Activated CD8-positive, alpha-beta memory T cell treated with anti-CD3 and anti-CD28 coated beads for 36 hours (primary cell): ENCODE measurements at regions not wholly inside any gene's neighbourhood (a gene's known extent, or its start where the extent isn't known, plus 50 kb on each side); places are given as distances from the start of the nearest gene placed in this dataset.

Source experiments
- CTCF ChIA-PET: fragments of 350-600 bp; sonication (Branson Sonifier 250); formaldehyde crosslinking; loops from one replicate; lab custom pipeline; 2021; ENCODE audit warnings: antibody characterized with exemption; lab: Charles Lee
- POLR2A ChIA-PET: fragments of 350-600 bp; sonication (Branson Sonifier 250); formaldehyde crosslinking; loops from one replicate; lab custom pipeline; 2021; ENCODE audit warnings: antibody characterized with exemption; lab: Charles Lee

DNA sequence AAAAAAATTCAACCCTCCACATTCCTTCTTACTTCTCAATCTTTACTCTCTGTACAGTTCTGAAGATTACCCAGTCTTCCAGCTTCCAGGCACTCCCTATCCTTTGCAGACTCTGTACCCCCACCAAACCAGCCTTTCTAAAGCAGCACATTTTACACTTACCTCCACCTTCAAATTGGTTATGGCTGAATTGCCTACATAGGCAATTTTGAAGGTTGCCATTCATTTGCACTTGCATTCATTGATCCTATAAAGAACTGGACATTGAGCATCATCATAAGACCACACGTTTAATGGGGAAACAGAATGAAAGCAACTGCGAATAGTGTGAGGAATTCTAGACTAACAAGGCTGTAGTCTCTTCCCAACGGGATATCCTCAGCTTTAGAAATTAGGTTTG is 233.4 kb downstream of the TRIB2 start:
- POLR2A ChIA-PET, result no interaction called here

DNA sequence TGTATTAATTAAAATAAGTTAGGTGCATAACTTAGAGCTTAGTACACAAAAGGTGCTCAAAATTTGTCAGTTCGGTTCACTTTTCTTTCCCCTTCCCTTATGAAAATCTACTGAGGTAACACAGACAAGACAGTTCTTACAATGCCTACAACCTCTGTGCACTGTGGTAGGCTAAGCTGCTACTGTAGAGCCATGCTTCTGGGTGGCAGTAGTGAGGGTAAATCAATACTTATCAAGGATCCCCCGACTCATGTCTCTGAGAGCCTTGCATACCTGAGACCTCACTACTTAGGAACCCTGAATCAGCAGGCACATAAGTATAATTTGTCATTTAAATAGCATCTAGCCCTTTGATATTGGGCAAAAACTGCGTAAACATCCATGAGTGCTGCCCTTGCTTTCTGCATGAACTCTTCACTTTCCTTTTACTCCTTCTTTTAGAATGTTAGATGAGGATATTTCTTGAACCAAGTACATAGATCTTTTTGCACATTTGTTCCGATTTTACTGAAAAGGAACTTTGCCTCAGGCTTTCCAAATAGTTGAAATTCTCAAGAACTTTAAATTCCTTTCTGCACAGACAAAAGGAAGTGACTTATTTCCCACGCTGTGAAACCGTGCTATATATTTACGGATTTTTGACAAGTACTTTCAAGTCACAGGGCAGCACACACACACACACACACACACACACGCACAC is 234.4 kb downstream of the TRIB2 start:
- POLR2A ChIA-PET, result no interaction called here

More for the DNA sequence above, 233.4 kb downstream of the TRIB2 start:
- CTCF ChIA-PET, result interaction anchor here (1.5 kb wide), 1 partner anchor 234 kb away, joined by 6 read pairs; the partner anchor contains the start of gene TRIB2

DNA sequence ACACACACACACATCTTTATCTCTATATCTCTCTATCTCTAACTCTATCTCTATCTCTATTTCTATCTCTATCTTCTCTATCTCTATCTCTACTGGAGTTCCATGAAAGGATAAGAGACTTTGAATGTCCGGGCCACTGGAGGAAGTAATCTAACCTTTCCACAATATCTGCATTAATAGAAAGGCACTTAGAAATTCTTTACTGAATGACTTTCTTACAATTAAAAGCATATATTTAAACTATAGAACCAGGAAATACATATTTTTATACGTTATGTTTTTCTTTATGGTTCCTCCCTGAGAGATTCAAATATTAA is 234.9 kb downstream of the TRIB2 start:
- POLR2A ChIA-PET, result no interaction called here
- CTCF ChIA-PET, result interaction anchor here (1.0 kb wide), 1 partner anchor 10 kb away, joined by 3 read pairs; no protein-coding TSS in a partner anchor

More for the DNA sequence above, 234.4 kb downstream of the TRIB2 start:
- CTCF ChIA-PET, result no interaction called here

DNA sequence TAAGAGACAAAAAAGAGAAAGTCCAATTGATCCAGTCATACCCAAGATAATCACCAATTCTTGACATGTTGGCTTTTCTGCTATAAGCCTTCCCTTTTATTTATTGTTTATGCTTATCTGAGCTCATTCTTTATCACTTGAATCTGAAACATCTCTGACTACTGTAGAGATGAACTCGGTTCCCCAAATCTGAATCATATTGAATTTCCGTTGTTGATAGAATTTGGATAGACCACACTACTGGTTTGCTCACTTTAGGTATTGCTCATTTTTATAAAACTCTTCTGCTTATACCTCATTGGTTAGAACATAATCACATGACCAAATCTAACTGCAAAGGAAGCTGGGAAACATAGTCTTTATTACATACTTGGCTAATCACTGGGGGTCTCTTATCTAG is 236.9 kb downstream of the TRIB2 start:
- POLR2A ChIA-PET, result no interaction called here
- CTCF ChIA-PET, result interaction anchor here (1.0 kb wide), 1 partner anchor 23 kb away, joined by 3 read pairs; no protein-coding TSS in a partner anchor

DNA sequence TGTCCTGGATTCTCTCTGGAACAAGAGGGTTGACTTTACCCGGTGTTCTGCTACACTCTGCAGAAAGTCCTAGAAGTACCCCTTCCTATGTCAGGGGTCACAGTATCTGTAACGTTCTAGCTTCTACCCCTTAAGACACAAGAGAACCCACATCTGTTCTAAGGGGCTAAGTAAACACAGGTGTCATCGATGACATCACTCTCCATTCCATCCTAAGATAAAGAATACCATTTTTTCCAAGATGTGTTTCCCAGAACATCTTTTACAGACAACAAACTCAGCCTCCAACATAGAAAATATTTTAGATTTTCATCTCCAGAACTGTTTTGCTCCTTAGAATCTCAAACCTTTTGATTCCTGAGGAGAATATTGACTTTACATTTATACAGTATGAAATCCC is 239.1 kb downstream of the TRIB2 start:
- POLR2A ChIA-PET, result no interaction called here

DNA sequence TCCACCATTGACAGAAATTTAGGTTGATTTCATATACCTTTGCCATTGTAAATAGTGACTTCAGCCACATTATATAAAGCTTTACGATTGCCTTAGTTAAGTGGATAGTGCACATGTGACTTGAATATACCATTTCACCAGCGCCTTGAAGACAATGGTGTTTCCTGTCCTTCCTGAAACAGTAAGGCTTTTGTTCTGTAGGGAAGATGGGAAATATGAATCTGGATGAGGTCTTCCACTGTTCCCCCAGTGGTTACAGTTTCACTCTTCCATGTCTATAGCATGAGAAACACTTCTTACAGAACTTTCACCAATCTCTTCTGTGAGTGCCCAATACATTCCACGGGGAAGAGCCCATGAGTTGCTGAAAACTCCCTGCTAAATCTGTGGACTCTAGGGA is 240.5 kb downstream of the TRIB2 start:
- ChIA-PET POLR2A (no interaction called here), CTCF (no interaction called here)

More for the DNA sequence above, 239.1 kb downstream of the TRIB2 start:
- CTCF ChIA-PET, result no interaction called here

DNA sequence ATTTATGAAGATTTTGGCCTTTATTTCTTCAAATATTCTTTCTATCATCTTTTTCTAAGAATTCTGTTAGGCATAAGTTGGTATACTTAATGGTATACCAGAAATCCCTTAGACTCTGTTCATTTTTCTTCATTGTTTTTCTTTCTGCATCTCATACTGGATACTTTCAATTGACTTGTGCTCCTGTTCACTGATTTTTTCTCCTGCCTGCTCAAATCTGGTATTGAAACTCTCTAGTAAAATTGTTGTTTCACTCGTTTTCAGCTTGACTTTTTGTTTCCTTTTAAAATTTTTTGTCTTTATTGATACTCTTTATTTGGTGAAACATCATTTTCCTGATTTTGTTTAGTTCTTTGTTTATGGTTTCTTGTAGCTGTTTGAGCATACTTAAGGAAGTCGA is 243.2 kb downstream of the TRIB2 start:
- ChIA-PET POLR2A (no interaction called here), CTCF (no interaction called here)

DNA sequence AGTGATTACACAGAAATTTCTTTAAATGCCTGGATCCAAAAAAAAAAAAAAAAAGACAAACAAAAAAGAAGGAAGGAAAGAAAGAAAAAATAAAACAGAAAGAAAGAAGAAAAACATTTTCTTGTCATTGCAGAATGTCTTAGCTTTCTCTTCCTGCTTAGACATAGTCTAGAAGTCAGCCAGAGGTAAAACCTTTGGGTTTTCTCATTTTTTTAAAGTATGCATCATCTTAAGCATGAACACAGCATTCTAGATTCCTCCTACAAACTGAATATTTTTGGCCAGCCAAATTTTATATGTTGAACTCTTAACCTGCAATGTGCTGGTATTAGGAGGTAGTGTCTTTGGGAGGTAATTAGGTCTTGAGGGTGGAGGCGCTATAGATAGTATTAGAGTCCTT is 243.9 kb downstream of the TRIB2 start:
- ChIA-PET POLR2A (no interaction called here), CTCF (interaction anchor here (1.2 kb wide), 2 partner anchors 8 to 29 kb away, joined by 3 read pairs; no protein-coding TSS in a partner anchor)

DNA sequence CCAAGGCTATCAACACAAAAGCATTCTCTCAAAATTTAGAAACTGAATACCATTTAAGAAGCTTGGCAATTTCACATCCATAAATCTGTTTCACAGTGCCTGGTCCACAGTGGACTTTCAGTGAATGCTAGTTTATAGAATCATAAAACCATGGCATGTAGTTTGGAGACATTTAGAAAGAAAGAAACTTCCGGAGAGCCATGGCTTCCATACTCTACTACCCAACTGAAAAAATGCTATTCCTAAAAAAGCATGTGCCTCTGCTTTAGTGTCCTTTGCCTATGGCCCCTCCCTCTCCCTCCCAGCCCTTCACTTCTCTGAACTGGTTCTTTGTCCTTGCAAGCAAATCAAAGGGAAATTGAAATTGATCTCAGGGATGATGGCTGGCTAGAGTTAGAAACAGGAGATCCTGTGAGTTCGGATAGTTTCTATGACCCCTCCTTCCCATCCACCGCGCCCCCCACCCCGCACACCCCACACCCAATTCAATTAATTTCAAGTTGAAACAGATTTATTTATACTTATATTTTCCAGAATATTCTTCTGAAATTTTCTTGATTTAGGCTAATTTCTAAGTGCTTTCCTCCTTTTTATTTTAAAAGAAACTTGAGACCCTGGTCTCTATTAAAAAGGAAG is 248.3 kb downstream of the TRIB2 start:
- CTCF ChIA-PET, result no interaction called here
- POLR2A ChIA-PET, result no interaction called here

DNA sequence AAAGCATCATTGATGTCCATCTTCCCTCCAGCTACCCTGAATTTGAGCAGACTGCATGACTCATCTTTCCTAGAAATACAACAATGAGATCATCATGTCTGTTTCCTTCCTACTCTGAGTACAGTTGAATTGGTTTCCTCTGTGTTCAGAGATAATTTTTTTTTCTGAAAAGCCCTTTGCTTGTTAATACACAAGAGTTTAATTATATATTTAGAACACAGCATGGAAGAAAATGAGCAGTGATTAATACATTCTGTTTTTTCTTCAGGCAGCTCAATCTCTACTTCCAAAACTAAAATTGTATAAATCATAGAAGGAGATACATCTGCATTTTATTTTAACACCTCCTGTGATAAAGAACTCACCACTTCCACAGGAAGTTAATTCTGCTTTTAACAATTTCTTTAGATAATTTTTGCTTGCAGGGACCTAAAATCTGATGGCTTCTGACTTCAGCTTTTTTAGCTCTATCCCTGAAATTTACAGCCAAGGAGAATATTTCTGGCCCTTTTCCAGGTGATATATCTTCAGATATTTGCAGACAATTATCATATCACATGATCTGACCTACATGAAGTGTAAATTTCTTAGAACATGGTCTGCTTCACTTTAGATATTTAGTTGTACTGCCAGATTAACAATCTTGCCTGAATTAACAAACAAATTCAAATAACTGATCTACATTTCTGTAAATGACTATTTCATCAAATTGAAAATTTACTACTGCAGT is 249.0 kb downstream of the TRIB2 start:
- ChIA-PET POLR2A (no interaction called here), CTCF (no interaction called here)

DNA sequence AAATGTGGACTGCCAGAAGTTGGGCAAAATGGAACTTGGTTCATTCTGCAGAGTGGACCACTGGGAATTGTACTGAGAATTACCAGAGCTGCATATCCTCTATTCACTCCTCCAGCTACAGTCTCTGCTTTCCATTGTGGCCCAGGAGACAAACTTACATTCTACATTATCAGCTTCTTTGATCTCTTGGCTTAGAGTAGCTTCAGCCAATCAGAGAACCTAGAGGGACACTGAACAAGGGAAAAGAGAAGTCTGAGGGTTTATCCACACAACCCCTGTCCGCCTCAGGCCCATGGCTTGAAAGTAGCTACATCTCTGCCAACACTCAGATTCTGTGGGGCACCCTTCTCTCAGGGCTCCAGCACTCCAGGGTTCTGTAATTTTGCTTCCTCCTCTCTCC is 251.1 kb downstream of the TRIB2 start:
- CTCF ChIA-PET, result interaction anchor here (0.6 kb wide), 1 partner anchor 260 kb away, joined by 4 read pairs; no protein-coding TSS in a partner anchor
- POLR2A ChIA-PET, result no interaction called here

DNA sequence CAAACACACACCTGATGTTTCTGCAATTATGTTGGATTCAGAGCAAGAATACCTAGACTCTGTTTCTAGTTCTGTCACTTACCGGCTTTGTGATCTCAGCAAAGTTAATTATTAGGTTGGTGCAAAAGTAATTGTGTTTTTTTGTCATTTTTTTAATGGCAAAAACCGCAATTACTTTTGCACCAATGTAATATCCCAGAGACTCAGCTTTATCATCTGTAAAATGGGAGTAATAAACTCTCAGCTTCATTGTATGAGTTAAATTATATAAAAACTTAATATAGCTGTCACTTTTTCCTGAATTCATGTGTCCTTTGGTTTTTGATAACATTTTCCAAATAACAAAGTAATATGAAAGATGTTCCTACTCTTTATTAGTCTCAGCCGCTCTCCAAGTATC is 251.7 kb downstream of the TRIB2 start:
- POLR2A ChIA-PET, result no interaction called here
- CTCF ChIA-PET, result interaction anchor here (0.6 kb wide), 1 partner anchor 260 kb away, joined by 4 read pairs; no protein-coding TSS in a partner anchor

DNA sequence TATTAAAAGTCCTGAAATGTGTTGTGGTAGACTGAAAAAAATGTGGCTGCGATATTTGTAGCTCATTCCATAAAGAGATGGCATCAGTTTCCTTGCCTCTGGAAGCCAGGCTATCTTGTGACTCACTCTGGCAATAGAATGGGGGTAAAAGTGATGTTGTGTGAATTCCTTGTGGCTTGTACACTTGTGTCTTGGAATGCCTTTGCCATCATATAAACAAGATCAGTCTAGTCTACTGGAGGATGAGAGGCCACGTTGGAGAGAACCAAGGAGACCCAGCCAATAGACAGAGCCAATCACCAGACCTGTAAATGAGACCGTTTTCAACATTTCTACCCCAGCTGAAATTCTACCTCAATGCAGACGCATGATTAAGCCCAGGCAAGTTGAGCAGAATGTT is 254.1 kb downstream of the TRIB2 start:
- CTCF ChIA-PET, result no interaction called here
- POLR2A ChIA-PET, result no interaction called here

DNA sequence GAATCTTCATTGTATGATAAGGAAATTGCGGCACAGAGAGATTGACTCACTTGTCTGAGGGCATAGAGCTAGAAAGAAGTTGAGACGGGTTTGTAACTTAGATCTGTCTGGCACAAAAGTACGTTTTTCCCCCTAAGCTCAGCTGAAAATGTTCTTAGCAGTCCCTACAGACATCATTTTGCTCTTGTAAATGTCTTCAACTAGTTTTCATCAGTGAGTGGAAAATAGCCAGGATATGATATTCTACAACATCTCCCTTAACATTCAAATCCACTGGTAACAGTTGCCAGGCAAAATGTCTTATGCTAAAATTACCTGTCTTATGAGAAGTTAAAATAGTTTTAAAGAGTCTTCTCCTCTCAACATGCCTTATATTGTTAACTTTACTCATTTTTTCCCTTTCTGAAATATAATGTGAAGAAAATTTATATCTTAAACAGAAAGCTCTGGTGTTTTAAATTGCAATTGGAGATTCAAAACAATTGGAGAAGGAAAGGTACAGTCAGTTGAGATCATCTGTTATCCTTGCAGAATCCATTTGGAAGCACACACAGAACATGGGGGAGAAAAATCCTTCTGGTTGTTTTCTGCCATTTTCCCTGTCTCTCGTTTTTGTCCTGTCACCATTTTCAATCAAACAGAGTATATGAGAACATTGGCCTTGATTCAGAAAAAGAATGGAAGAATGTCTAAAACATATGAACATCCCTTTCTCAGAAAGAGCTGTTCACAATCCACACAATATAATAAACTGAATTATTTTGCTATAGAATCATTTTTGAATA is 255.0 kb downstream of the TRIB2 start:
- CTCF ChIA-PET, result no interaction called here
- POLR2A ChIA-PET, result no interaction called here

DNA sequence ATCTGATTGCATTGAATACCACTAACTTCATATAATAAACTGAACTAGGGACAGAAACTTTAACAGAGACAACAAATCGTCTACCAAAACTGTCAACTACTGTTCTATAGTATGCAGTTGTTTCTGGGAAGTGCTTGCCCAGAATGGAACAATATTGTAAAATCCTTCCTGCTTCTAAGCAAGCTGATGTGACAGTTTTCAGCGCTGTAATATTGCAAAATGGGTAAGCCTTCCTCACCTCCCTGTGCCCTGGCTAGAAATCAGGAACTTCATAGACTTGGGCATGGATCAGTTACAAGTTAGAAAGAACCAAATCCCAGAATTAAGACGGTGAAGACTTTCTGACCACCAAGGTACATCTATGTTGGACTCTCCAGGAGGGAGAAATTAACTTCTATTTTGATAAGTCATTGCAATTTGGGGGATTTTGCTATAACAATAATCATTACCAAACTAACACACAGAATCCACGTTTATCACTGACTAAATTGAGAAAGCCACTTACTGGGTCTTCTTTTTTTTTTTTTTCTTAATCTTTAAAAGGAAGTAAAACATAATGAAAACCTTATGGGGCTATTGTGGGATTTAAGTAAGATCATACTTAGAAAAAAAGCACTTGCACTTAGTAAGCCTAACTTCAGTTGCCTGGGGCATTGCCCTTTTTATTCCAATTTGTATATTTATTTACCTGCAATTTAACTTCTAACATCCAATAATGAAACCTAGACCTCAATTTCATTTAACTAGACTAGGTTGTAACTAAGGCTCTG is 261.5 kb downstream of the TRIB2 start:
- POLR2A ChIA-PET, result no interaction called here
- CTCF ChIA-PET, result no interaction called here

DNA sequence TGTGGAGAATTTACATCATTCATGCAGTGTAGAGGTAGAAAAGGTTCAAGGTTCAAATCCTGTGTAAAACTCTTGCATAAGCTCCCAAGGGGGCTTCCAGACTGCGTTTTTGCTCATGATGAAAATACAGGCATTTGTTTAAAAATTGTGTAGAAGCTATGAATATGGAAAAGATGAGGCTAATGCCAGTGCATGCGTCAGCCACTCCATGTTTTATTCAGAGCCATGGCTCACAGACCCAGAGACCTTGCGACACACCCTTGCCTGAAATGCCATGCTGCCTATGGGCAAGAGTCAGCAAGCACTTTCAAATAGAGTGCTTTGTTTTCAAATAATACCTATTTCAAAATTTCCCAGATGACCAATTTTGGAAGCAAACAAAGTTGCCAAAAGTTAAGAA is 262.3 kb downstream of the TRIB2 start:
- ChIA-PET CTCF (no interaction called here), POLR2A (no interaction called here)

DNA sequence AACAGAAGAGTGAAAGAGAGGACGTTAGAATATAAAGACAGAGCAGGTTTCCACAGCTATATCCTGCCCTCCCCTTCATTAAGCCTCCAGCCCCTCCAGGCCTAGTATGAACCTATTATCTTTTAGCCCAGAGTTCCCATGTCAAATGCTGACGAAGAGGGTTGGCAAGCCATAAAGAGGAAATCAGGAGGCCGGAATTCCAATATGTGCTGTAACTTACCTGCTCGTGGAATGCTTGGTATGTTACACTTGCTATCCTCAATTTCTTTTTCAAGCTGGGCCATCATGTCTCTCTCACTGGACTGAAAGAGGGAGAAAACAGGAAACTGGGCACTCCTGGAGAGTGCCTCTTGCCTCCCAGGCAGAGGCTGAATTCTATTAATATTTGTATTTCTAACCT is 264.1 kb downstream of the TRIB2 start:
- POLR2A ChIA-PET, result no interaction called here
- CTCF ChIA-PET, result no interaction called here

DNA sequence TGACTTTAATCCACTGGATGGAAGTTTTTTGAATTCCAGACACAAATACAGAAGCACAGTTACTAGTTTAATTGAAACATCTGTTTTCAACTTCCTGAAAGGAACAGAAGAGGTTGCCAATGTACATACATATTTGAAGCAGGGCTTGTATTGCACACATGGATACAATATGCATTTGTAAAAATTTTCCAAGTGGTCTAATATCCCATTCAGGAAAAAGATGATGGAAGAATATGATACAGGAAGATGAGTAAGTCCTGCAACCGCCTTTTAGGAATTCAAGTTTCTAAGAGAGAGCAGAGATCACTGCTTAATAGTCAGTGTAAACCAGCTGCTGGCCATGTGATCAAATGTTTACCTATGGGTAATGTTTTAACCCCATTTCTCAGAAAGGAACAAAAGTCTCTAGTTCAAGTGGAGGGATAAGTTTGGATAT is 265.4 kb downstream of the TRIB2 start:
- ChIA-PET CTCF (no interaction called here), POLR2A (no interaction called here)

DNA sequence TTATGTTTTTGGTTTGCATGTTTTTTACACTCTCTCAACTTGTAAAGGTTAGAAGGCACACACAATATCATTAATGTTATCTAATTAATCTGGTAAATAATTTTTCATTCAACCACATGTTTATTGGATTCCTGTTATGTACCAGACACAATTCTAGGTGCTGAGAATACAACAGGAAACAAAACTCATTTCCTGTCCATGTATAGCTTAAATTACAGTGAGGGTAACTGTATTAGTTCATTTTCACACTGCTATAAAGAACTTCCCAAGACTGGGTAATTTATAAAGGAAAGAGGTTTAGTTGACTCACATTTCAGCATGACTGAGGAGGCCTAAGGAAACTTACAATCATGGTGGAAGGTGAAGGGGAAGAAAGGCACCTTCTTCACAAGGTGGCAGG is 270.5 kb downstream of the TRIB2 start:
- CTCF ChIA-PET, result no interaction called here
- POLR2A ChIA-PET, result no interaction called here
